Ovary (tissue), 7 donors: ENCODE measurements at regions not wholly inside any gene's neighbourhood (a gene's known extent, or its start where the extent isn't known, plus 50 kb on each side); places are given as distances from the start of the nearest gene placed in this dataset.

ENCODE experiments used
- DNase-seq, 5 donors: peaks; one replicate each; pipeline ENCODE4 v3.0.0-alpha.2; 2019 to 2020
- H3K27ac ChIP-seq, 2 donors: fragments of 200-600 bp; one replicate each; pipeline versions ENCODE4 v1.5.1 to v1.8.0; 2019 to 2022
- H3K27me3 ChIP-seq: fragments of 200-600 bp; one replicate; pipeline ENCODE4 v1.8.0; 2022
- H3K36me3 ChIP-seq: fragments of 200-600 bp; sonication (generic); one replicate; pipeline ENCODE4 v1.5.1; 2019
- H3K4me1 ChIP-seq: one replicate; pipeline ENCODE4 v1.8.1; 2013; ENCODE audit warnings: mild to moderate bottlenecking, moderate library complexity; ENCODE audit not compliant: insufficient read depth
- H3K4me3 ChIP-seq: fragments of 200-600 bp; sonication (generic); one replicate; pipeline ENCODE4 v1.5.1; 2017
- H3K9me3 ChIP-seq, 2 donors: fragments of 200-600 bp in 1 of 2; sonication (generic) in 1 of 2; one replicate each; pipeline versions ENCODE4 v1.5.1 to v1.8.1; 2013 to 2019; ENCODE audit warnings: mild to moderate bottlenecking in 1 of 2, moderate library complexity in 1 of 2
- CTCF ChIP-seq, 3 donors: fragments of 450-650 bp in 2 of 3; fragments of 200-600 bp in 1 of 3; IDR thresholded peaks; one replicate each; pipeline versions ENCODE4 v1.5.1 to v1.8.0; 2016 to 2022; ENCODE audit warnings: antibody characterized with exemption in 3 of 3, mild to moderate bottlenecking in 1 of 3
- EP300 ChIP-seq: sonication (generic); formaldehyde crosslinking; IDR thresholded peaks from one replicate; pipeline ENCODE4 v1.6.1; 2017; ENCODE audit warnings: antibody characterized with exemption
- POLR2A ChIP-seq: fragments of 450-650 bp; IDR thresholded peaks from one replicate; pipeline ENCODE4 v1.6.1; 2017; ENCODE audit warnings: antibody characterized with exemption, mild to moderate bottlenecking, moderate library complexity
- WGBS, 3 donors: extraction: QIAGEN DNeasy Blood & Tissue Kit in 1 of 3; methylation state at CpG; one replicate each; pipeline versions ENCODE4 v1.1.5 to v1.1.7; 2013 to 2017; 5-methylcytosine and 5-hydroxymethylcytosine counted together
- intact Hi-C, 4 donors: fragments of 100-400 bp; cut with DNase I; formaldehyde crosslinking; loops; one replicate each; pipeline versions ENCODE4 v1.11.0 to v1.15.1; 2022 to 2023
- donor health status: DM: no; HTN: no; CAD: no; lungs with moderate emphysema.
- donor health status: DM: no; HTN: no; CAD: no.
- donor health status: Bipolar disorder and iron deficiency.
- donor health status: DM: no; HTN: no; CAD: no.
- donor health status: DM: yes; HTN: yes; CAD: no.

GRCh38 chr4:41425650-41426049 is 112.3 kb upstream of the LIMCH1 start:
- TF ChIP-seq EP300, result no peak
- no peak for TF ChIP-seq CTCF (IDR thresholded peaks at IDR 0.05)
- no peak for TF ChIP-seq POLR2A
- intact Hi-C loops, result no loop called here
- Histone ChIP-seq H3K27ac (no peak overlapping the region), H3K9me3 (no peaks in the 10 kb centered on the region), H3K4me1 (no peaks in the 10 kb centered on the region), H3K36me3 (no peaks in the 10 kb centered on the region), H3K4me3 (no peak overlapping the region), H3K27me3 (no peaks in the 10 kb centered on the region)
- WGBS, 3 donors, result 94 to 100% methylated on average over 1 of the region's 1 CpG; no CpG with 5 or more reads in 1 of the 3 donors
- no peak for DNase-seq

GRCh38 chr4:41426539-41426938 is 111.4 kb upstream of the LIMCH1 start:
- no peaks in the 10 kb centered on the region for H3K9me3 ChIP-seq
- TF ChIP-seq EP300 (no peak), CTCF (IDR thresholded peaks at IDR 0.05) (no peak), POLR2A (no peak)
- H3K27me3 ChIP-seq, result no peaks in the 10 kb centered on the region
- no peak for DNase-seq
- no peaks in the 10 kb centered on the region for H3K36me3 ChIP-seq
- H3K4me3 ChIP-seq, result no peak overlapping the region
- H3K27ac ChIP-seq, result no peak overlapping the region
- intact Hi-C loops, result no loop called here
- 56 to 61% (median 57%) methylated on average over 3 of the region's 3 CpGs for WGBS, 3 donors
- H3K4me1 ChIP-seq, result no peaks in the 10 kb centered on the region

GRCh38 chr4:41427306-41427882 is 110.6 kb upstream of the LIMCH1 start:
- no peak for DNase-seq
- intact Hi-C loops, result no loop called here
- Histone ChIP-seq H3K4me1 (no peaks in the 10 kb centered on the region), H3K27me3 (no peaks in the 10 kb centered on the region), H3K4me3 (no peak overlapping the region), H3K36me3 (no peaks in the 10 kb centered on the region), H3K27ac (no peak overlapping the region), H3K9me3 (no peaks in the 10 kb centered on the region)
- TF ChIP-seq EP300 (no peak), POLR2A (no peak), CTCF (IDR thresholded peaks at IDR 0.05) (no peak)
- 55 to 64% (median 62%) methylated on average over 7 of the region's 7 CpGs for WGBS, 3 donors

- Histone ChIP-seq H3K4me1 (no peaks in the 10 kb centered on the region), H3K9me3 (no peaks in the 10 kb centered on the region), H3K27ac (no peak overlapping the region), H3K27me3 (no peaks in the 10 kb centered on the region), H3K36me3 (no peaks in the 10 kb centered on the region), H3K4me3 (no peak overlapping the region)
- intact Hi-C loops, result no loop called here
- 72 to 84% (median 76%) methylated on average over 3 of the region's 3 CpGs for WGBS, 3 donors
- TF ChIP-seq CTCF (IDR thresholded peaks at IDR 0.05) (no peak), POLR2A (no peak), EP300 (no peak)
- no peak for DNase-seq
Observed at GRCh38 chr4:41427931-41428600, 109.9 kb upstream of the LIMCH1 start.
